GM21528 (cell line): ENCODE measurements at regions not wholly inside any gene's neighbourhood (a gene's known extent, or its start where the extent isn't known, plus 50 kb on each side); places are given as distances from the start of the nearest gene placed in this dataset.

Experiments used
- ATAC-seq: cut with Tn5 transposase; IDR thresholded peaks from one replicate; pipeline ENCODE4 v1.9.1; 2021; ENCODE audit warnings: mild to moderate bottlenecking, moderate library complexity; ENCODE audit not compliant: unreplicated experiment, low FRiP score

DNA sequence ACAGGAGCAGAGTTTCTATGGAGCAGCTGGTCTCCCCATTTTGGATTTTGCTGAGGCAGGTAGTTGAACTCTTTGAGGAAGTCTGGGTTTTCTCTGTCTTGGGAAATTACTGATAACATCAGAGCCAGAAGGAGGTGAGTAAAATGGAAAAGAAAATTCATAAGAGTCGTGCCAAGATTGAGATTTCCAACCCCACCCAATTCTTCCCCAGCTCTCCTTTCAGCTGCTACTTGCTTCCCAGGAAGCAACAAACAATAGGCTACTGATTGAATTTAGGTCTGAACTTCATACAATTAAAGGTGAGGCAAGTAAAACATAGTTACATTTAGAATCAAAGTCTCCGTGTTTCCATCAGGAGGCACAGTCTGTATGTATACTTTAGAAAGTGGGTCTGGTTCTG lies 54.6 kb upstream of the EOLA2 start:
- no peak for ATAC-seq

DNA sequence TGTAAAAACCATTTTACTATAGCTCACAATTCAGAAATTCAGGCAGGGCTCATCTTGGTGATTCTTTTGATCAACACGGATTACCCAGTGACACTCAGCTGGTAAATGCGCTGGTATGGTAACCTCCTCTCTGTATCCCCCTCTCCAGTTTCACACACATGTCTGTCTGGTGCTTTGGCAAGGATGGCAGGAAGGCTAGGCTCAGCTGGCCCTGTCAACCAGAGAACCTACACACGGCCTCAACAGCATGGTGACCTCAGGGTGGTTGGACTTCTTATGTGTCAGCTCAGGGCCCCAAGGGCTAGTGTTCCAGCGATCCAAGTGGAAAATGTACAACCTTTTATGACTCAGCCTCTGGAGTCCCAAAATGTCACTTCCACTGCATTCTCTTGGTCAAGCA lies 55.7 kb upstream of the EOLA2 start:
- no peak for ATAC-seq

DNA sequence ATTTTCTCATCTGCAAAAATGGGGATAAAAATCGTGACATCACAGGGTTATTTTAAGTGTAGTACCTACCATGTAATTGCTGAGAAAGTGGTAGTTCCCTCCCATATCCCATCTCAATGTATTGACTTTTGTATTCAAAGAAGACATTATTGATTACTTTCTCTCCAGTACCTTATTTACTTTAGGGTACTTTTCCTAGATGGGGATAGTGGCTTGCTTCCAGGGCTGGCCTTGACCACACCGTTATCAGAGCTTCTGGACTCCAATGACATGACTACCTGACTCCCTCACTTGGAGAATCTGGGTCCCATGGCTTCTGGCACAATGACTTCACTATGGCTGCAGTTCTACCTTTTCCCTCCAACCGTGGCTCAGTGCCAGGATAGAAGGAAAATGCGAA lies 58.2 kb upstream of the EOLA2 start:
- ATAC-seq = no peak

DNA sequence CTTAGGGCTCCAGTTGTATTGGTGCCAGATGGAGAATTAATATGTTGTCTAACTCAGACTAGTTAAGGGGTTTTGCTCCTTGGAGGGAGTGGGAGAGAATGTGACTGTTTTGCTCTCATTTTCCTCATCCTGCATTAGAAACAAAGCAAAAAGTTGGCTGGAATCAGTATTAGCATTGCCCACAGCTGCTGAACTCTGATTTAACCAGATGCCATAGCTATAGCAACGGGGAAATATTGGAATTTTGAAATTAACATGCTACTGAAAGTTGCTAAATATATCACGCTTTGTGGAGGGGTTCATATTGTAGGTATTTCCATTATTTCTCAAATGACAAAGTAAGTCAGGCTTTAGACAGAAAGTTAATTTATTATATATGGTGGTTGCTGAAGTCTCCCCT lies 66.7 kb upstream of the EOLA2 start:
- ATAC-seq = no peak

DNA sequence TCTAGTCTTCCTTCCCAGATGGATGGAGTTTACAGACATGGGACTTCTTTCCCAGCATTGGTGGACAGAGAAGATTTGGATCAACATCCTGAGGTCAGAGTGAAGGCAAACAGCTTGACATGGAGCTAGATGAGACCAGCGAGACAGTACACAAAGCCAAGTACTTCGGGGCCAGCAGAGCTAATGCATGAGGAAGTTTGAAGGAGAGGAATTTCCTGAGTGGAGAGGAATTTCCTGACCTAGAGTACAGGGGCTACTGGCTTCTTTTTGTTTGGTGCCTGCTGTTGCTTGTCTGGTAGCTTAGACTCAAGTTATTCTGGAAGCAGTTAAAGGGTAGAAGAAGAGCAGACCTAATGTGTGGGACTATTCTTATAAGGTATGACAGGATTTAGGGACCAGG lies 69.1 kb upstream of the EOLA2 start:
- no peak for ATAC-seq

DNA sequence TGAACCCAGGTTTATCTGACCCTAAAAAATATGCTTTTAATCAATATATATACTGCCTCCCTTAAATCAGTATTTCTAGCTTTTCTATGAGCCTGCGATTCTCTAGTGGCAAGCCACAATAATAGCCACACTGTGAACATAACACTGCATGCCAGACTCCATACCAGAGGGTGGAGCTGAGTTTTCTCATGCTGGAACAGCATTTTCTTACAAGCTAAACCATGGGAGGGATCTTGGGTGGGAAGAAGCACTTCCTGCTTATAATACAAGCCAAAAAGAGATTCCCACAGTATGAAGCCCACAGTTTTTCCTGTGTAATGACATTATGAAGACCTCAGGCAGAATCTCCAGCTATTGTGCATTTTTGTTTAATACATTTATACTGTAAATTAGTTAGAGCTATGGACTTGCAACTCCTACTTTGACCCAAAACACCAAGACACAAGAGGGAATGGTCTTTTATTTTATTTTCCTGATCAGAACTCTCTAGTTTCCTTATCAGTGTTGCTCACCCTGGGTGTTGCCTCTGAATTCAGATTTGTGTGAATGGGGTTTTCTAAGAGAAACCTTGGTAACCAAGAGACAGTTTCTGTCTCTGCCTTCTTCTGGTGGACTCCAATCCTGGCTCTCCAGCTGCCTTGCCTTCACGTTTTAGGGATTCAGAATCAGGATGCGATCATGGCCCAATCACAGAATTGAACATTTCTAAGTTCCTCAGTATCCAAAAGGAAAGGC lies 74.5 kb upstream of the EOLA2 start:
- no peak for ATAC-seq

DNA sequence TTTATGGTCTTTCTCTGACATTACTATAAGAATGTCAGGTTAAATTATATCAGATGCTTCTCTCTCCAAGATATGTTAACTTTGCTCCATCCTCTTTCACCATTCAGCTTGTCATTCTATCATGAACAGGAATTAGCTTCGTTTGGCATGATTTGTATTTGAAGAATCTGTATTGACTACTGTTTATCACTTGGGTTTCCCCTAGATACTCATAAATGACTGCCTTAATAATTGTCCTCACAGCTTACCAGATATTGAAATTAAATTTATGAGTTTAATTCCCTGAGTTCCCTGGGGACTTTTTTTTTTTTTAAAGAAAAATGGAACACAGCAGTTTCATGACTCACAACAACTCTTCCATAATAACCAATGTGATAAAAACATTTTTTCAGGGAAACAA lies 76.2 kb upstream of the EOLA2 start:
- no peak for ATAC-seq

DNA sequence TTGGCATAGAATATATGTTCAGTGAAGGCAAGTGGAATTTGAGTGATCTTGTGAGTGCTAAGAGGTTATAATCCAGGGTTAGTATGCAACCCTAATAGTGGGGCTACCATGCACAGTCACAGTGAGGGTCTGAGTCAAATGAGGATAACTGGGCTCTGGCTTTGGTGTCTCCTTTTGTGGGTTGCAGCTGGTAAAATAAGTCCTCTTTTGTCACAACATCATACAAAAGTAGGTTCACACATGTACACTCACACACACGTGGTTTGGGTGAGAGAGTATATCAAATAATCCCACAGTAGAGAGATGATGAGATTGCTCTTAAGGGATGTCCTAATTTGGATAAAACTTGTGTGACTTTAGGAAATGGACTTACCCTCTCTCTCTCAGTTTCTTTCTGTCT lies 79.6 kb upstream of the EOLA2 start:
- ATAC-seq = no peak

DNA sequence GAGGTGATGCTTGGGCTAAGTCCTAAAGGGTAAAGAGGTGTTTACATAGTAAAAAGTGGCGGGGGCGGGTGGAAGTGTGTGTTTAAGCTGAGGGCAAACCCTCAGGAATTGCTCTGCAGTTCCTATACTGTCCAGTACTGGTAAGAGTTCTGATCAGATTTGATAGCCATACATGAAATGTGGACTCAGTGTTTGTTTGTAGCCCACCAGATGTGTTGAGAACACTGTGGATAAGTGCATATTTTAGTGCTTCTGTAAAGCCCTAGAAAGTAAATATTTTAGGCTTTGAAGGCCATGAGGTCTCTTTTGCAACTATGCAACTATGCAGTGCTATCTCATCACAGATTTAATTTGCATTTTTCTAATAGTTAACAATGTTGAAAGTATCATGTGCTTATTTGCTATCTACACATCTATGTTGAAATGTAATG lies 80.7 kb upstream of the EOLA2 start:
- ATAC-seq = no peak

DNA sequence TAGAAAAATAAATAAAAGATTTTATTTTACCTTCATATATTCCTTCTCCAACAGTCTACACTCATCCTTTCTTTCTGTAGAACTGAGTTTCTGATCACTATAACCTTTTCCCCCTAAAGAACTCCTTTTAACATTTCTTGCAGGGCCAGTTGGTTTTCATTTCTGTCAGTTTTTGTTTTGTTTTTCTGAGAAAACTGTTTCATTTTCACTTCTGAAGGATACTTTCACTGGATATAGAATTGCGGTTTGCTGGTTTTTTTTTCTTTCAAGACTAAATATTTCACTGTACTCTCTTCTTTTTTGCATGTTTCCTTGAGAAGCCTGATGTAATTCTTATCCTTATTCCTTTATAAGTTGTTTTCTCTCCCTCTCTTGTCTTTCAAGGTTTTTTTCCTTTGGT lies 90.4 kb upstream of the EOLA2 start:
- no peak for ATAC-seq

DNA sequence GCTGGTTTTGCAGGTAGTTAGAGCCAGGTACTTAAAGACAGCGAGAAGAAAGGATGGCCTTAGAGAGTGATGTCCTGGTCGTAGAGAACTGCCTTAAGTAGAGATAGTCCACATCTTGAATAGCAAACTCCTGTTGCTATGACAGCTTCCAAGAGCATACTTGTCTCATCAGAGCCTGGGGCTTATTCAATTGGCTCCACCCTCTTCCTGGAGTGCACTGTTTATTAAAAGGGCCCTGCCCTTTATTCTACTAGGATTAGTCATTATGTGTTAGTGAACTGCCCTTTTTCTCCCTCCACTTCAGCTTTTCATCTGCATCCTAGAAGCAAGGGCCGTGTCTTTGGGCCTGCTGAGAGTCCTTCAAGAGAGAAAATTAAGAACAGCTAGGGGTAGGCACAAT lies 94.5 kb upstream of the EOLA2 start:
- no peak for ATAC-seq

DNA sequence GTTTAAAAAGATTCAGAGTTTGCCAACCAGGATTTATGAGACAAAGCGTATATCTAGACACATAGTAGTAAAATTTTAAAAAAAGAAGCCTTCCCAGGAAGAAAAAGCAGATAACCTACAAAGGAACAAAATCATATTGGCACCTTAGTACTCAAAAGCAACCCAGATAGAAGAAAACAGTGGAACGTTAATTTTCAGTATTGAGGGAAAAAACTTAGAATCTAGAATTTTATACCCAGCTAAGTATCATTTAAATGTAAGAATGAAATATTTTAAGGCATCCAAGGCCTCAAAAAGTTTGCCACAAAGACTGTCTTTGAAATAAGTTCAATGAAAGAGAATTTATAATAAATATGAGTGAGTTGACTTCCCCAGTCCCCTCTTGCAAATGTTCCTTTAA lies 96.5 kb upstream of the EOLA2 start:
- ATAC-seq = no peak

DNA sequence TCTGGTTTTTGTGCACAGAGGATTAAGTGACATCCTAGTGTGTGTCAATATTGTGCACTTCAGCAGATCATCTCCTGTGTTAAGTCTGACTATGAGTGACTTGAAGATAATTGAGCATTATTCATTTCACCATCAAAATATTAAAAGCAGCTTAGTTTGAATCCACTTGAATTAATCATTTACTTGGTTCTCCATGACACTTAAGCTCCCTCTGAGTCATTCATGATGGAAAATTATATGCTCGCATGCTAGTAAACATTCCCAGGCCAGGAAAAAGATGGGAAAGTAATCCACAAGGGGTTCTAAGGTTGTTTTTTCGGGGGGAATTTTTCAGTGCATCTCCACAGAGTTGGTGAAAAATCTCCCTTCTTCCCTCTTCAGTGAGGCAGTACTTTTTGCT lies 97.2 kb upstream of the EOLA2 start:
- no peak for ATAC-seq

DNA sequence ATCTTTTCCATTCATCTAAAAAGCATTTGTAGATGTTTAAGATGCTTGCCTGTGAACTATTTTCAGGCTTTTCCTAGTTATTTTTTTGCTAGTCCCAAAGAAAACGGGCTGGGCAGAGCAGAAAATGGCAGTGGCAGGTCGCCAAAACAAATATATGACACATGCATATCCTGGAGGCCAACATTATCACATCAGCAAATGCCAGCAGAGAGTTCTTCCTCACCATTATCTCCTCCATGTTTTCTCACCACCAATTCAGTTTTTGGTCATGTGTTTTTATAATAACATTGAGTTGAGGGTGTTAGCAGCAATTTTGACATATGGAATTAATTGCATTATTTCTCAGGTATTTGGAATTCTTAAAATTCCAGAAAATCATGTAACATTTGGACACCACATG lies 97.9 kb upstream of the EOLA2 start:
- ATAC-seq = no peak

DNA sequence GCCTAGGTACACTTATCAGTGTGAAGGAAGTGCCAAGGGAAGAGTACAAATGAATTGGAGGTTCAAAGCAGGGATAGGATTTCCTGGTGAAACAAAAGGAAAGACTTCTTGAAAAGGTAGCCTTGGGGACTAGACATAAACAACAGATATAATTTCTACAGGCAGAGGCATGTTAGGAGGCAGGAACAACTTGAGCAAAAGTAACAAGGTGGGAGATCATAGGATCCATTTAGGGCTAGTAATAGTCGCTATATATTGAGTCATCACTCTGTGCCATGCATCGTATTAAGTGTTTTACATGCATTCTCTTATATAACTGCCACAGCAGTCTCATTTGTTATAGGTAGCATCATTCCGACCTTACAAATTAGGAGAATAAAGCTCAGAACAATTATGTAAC lies 98.3 kb upstream of the EOLA2 start:
- ATAC-seq = no peak

DNA sequence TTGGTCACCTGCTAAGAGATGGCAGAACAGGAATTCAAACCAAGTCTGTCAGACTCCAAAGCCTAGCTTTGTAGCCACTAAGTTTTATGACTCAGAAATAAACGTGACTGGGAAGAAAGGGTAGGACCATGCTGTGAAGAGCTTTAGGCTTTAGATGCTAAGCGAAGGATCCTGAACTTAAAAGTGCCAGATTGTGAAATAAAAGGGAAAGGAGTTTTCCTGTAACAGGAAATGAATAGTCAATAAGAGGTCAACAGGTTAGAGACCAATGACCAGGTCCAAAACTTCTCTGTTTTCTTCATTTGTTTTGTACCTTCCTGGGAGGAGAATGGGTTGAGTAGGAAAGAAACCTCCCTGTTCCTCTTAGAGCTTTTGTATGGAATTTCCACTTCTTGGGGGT lies 98.8 kb upstream of the EOLA2 start:
- no peak for ATAC-seq

DNA sequence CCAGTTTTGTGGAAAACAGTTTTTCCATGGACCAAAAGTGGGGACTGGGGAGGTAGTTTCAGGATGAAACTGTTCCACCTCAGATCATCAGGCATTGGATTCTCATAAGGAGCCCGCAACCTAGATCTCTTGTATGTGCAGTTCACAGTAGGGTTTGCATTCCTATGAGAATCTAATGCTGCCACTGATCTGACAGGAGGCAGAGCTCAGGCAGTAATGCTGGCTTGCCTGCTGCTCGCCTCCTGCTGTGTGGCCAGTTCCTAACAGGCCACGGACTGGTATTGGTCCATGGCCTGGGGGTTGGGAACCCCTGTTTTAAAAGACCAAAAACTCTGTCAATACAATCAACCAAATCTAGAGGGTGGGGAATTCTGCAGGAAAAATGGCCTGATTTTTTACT lies 100.0 kb upstream of the EOLA2 start:
- ATAC-seq = no peak

DNA sequence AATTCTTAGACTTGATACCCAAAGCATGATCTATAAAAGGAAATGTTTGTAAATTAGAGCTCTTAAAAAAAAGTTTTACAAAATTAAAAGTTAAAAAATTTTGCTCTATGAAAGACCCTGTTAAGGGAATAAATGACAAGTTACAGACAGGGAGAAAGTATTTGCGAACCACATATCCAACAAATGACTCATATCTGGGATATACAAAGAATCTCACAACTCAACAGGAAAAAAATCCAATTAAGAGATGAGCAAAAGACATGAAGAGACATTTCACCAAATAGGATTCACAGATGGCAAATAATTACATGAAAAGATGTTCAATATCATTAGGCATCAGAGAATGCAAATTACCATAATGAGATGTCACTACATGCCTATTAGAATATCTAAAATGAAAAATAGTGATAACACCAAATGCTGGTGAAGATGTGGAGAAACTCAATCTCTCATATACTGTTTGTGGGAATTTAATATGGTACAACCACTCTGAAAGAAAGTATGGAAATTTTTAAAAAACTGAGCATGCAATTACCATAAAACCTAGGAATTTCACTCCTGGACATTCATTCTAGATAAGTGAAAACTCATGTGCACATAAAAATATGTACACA lies 100.8 kb upstream of the EOLA2 start:
- no peak for ATAC-seq

DNA sequence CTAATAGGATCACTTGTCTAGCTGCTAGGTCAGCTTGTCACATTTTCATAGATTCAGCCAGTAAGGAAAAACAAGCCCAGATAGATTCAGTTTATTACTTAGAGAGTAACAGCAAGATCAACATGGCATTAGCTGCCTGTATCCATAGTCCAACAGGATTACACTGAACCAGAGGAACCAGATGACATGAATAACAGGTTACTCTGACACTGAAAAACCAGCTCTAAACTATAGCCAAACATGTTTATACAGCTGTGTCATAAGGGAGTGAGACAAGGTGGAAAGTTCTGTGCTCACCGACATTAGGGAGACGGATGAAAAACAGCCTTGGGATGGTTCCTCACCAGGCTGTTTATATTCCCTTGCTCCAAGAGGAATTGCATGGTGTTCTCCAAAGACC lies 102.9 kb upstream of the EOLA2 start:
- ATAC-seq = no peak

DNA sequence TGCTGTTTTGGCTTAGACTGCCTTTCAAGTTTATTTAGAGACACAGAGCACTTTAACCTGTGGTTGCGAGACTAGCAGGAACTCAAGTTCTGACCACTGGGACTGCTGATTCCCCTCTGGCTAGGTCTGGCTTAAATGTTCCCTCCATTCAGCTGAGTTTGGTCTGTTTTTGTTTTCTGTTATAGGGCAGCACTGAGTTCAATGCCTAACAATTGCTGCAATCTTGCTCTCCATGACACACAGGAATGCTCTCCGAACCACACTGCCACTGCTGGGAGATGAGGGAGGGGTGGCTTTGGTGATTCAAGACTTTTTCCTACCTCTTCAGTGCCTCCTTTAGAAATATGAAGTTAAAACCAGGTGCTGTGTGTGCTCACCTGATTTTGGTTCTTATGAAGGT lies 106.3 kb upstream of the EOLA2 start:
- ATAC-seq = no peak

DNA sequence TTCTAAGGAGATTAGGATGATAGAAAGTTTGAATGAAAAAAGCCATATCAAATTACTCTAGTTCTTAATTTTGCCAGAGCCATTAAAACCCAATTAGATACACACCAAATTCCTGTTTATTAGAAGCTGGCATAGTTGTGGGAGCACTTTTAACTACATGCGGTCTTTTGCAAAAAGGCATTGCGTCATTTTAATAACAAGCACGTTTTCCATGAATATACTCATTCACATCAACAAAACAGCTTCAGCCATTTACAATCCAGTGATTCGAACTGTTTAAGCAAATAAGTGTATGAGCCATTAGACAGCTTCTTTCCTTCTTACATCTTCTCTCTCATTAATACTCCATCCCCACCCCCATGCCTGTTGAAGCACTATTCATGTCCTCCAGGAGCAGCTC lies 109.5 kb upstream of the EOLA2 start:
- no peak for ATAC-seq

DNA sequence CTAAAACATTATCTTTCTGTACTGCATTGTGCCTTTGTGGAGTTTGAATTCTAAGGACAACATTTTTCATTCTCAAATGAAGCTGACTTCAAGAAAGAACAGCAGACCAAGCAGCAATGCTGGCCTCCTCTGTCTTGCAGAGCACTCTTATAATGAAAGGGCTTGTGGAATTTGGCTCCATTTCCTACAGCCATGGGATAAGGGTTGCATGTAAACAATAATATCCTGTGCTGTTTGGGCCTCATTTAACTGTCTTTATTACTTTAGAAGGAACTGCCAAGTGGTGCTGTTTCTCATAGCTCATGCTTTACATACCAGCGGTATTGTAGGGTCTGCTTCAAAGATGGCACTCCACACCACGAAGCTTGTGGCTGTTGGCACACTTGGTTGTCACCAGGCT lies 111.4 kb upstream of the EOLA2 start:
- ATAC-seq = no peak

DNA sequence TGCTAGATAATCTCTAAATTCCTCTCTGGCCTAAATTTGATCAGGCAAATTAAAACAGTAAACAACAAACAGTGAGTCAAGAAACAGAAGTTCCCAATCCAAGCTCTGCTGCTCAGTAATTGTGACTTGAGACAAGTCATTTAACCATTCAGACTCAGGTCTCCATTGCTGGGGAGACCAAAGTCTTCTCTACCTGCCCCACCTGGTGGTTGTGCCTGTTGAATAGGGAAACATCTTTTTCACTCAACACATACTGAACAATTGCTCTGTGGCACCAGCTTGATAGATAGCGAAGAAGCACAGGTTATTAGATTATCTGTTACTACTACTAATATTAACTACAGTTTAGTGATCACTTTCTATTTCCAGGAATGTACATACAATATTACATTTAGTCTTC lies 112.1 kb upstream of the EOLA2 start:
- ATAC-seq = no peak
